Hematopoietic multipotent progenitor cell treated with erythropoietin and hydrocortisone succinate and interleukin-3 and kit ligand, for 6 days (in vitro differentiated cells): ENCODE measurements at regions not wholly inside any gene's neighbourhood (a gene's known extent, or its start where the extent isn't known, plus 50 kb on each side); places are given as distances from the start of the nearest gene placed in this dataset.
"Not testable (repeated sequence)": the region's sequence is repeated elsewhere in the genome, so short reads cannot be mapped to it uniquely, and the experiment has no call there.

Experiments used
- DNase-seq: peaks from one replicate; pipeline ENCODE4 v3.0.0-alpha.2; 2015

- DNase-seq: peak; percentile 43
Observed at GRCh38 chr2:40700231-40700954, 248.5 kb upstream of the SLC8A1 start.

- not testable (repeated sequence) for DNase-seq
Observed at GRCh38 chr2:40712197-40712894, 260.5 kb upstream of the SLC8A1 start.

GRCh38 chr2:40716879-40717278 lies 265.0 kb upstream of the SLC8A1 start:
- DNase-seq: no peak

GRCh38 chr2:40719414-40719813 lies 267.5 kb upstream of the SLC8A1 start:
- DNase-seq: no peak

DNA sequence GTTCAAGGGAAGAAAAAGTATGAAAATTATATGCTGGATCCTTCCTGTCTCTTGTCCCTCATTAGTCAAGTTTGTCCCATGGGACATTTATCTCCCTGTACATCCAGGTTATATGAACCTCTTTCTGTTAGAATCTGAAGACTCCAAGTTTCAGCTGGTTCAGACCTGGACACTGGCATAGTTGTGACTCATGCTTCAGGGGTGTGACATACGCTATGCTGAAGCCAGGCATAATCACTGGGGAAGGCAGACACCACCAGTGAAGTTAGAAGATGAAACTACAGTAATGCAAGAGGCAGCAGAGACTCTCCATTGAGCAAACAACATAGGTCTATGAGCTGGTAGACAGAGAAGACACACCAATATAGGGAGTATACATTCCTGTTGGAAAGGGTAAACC lies 269.7 kb upstream of the SLC8A1 start:
- no peak for DNase-seq

DNA sequence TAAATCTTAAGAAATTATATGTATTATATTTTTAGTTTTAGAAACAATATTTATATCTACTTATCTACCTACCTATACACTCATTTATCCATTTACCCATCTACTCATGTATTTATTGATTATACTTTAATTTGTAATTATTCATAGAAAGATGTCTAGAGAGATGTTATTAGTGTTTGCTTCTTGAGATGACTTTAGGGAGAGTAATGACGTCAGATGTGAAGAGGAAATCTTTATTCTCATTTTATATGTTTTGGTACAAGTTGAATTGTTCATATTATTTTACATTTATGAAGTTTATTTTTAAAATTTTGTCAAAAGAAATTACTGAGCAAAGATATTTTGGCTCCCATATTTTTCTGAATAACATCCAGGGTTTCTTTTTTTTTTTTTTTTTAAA lies 271.3 kb upstream of the SLC8A1 start:
- no peak for DNase-seq

DNA sequence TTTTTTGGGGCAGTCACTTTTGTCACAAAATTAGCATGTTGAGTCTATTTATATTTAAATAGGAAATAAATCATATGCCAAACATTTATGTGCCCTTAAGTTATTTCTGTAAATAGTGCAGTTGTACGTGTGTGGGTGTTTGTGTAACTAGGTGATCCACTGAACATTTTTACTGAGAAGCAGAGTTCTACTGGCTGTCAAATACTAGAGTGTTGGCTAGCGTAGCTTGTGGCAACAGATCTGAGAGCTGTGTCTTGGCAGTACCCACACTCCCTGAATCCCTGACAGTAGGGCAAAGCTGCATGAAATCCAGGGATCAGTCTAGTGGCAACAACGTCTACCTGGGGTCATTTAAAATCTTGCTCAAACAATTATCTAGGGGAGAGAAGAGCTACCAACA lies 273.1 kb upstream of the SLC8A1 start:
- DNase-seq: no peak

- DNase-seq: no peak
Observed at GRCh38 chr2:40725950-40726349, 274.1 kb upstream of the SLC8A1 start.

DNA sequence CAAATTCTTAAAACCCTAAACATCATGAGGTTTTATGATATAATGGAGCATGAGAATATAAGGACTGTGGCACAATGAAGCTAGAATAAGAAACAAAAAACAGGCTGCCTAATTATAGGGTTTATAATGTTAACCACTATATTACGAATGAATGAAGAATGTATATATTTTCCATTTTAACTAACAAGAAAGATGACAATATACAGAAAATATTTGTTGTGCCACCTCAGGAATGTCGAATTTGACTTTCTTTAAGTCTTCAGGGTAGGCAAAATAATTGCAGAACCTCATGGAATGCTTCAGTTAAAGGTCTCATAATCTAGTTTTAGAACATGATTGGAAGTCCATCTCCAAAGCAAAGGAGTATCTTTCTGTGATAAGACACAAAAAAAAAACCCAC lies 282.9 kb upstream of the SLC8A1 start:
- DNase-seq: no peak

DNA sequence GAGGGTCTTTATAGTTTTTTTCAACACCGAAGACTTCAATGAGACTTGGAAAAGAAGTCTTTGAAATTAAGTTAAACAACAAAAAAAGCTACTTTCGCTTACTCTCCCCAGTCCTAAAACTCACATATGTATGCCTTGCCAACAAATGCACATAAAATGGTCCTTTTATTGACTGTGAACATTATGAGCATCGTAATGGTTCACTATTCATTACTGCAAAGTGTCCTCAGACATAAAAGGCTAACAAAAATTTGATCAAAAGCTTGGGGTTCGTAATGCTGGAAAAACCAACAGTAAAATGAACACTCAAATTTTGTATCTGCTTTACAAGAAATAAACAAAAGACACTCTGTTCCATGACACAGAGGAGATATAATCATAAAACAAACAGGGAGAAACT lies 285.3 kb upstream of the SLC8A1 start:
- DNase-seq: no peak

DNA sequence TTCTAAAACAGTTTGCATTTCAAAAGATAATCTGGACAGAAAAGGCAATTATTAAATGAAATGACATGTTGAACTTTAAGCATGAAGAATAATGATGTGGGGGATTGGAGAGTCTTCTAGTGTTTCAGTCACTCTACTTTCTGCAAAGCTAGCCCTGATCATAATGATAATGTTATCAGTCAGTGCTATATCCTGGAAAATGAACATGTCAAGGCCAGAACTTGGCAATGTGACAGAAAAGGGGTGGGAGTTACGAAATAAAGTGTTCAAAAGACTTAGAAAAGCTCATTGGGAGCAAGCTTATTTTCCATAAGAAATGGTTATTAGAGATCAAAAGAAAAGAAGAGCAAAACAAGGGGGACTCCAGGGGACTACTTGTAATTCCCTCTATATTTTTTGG lies 288.5 kb upstream of the SLC8A1 start:
- DNase-seq: peak; percentile 51

DNA sequence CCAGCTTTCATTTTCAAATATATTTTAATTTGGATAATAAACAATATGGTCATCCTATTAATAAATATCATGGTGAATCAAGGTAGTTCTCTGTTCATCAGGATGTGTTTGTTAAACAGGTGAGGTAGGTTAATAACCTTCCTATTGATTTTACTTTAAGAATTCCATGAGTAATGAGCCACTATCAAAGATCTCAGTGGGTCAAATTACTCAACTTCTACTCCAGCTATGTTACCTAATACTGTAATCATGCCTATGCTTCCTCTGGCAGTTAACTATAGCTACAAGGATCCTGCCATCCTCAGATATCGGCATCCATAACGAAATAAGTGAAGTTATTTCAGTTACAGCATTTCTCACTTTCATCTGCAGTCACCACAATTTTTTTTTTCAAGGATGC lies 289.6 kb upstream of the SLC8A1 start:
- no peak for DNase-seq

GRCh38 chr2:40746191-40746590 lies 294.3 kb upstream of the SLC8A1 start:
- no peak for DNase-seq

GRCh38 chr2:40751981-40752380 lies 300.1 kb upstream of the SLC8A1 start:
- no peak for DNase-seq

DNA sequence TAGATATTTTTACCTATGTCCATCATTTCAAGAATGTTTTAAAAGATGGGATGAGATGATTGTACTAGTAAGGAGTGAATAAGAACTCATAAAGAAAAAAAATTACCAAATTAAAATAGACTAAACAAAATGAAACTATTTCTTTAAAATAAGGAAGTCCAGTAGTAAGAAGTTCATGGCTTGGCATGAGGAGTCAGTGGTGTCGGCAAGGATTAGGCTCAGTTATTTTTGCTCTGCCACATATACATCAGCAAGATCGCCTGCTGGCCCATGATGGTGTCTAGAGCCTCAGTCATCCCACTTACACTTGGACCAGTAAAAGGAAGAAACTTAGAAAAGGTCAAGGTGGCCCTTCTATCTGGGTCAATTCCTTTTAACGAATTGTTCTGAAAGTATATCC lies 300.9 kb upstream of the SLC8A1 start:
- DNase-seq: no peak

GRCh38 chr2:40754912-40755311 lies 303.0 kb upstream of the SLC8A1 start:
- no peak for DNase-seq

DNA sequence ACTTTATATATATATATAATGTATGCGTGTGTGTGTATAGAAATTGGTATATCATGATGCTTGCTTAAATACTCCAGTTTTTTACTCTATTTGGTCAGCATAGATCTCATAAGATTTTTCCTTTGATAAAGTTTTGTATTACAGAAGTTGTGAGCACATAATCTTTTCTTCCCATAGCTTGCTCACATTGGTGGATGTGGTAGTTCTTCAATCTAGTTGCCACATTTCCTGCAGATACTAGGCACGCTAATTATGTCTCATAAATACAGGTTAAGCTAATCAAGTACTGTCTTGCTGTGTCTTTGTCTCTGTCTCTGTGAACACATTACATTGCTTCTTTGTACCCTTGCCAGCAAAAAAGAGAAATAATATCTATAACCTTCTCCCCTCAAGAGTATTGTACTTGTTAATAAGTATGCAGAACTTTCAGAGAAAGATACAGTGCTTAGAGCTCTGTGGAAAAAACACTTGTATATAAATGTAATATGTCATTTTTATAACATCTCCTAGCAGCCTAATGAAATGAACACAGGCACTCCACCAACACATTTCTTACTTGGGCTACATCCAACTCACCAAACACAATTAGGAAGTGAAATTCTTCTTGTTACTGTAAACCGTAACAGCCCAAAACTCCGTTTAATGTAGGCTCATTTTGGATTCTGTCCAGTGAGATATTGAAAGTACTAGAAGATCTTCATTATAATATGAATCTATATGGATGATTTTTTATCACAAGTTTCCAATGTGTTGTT lies 306.7 kb upstream of the SLC8A1 start:
- peak; percentile 55 for DNase-seq

- peak; percentile 76 for DNase-seq
Observed at GRCh38 chr2:40760071-40760666, 308.3 kb upstream of the SLC8A1 start.

- no peak for DNase-seq
Observed at GRCh38 chr2:40773291-40773690, 321.4 kb upstream of the SLC8A1 start.

DNA sequence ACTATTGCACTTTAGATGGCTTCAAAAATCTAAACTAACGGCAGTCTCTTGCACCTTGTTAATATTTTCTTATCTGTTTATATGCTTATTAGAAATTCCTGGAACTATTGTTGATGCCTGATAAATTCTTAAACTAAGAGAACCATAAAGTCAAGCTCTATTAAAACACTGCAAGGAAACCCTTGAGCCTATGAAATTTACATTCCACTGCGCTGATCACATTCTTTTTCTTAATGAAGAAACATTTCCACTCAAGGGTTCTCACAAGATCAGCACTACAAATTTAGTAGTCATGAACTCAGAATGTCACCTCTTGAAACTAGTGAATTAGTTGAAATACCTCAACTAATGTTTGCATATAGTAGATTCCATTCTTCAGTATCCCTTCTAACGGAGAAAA lies 331.8 kb upstream of the SLC8A1 start:
- DNase-seq: no peak

GRCh38 chr2:40786636-40787035 lies 334.7 kb upstream of the SLC8A1 start:
- no peak for DNase-seq

DNA sequence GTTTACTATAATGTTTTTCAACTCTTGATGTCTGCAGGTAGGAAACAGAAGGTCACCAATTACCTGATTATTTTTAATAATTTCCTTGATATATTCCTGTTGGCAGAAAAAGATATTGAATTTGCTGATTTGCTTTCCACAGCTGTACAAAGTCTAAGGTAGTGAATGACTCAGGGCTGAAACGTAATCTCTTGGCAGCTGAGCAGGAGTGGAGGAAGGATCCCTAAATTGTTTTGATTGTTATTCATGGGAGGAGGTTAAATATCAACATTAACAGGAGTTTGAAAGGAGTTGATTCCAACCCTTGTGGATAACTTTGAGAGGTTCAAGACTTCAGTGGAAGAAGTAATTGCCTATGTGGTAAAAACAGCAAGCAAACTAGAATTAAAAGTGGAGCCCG lies 345.2 kb upstream of the SLC8A1 start:
- no peak for DNase-seq

DNA sequence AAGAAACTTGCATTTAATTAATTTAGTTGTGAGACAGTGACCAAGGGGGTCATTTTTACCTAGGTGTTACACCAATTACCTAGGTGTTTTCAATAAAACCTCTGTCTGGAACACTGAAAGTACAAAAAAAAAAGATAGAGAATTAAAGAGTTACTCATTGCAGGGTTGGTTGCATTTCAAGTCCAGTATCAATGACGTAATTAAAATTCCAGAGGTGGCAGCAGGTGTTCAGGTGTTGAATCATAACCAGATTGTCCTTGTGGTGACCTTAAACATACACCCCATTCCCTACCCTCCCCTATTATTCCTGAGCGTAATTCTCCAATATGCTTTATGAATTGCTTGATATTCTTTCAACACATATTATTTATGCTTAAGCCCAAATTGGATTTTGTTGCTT lies 352.0 kb upstream of the SLC8A1 start:
- DNase-seq: no peak

DNA sequence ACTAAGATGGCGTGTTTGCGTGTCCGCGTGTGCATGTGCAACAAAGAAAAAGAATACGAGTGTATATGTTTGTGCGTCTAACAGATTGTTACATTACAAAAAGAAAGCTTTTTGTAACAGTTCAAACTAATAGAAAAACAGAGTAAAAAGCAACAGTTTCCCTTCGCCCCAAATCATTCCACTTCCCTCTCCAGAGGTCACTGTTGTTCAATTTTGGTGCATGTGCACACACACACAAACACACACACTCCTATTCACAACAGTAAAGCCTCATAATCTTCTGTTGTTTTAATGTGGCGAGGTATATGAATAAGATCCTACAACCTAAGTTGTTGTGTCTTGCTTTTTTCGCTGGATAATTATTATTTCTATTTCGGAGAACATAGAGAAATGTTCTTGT lies 357.3 kb upstream of the SLC8A1 start:
- no peak for DNase-seq
